Upper lobe of right lung (tissue), 1 donor: ENCODE measurements at regions not wholly inside any gene's neighbourhood (a gene's known extent, or its start where the extent isn't known, plus 50 kb on each side); places are given as distances from the start of the nearest gene placed in this dataset.

Experiments
- ATAC-seq: fragments of 200-7000 bp; cut with Tn5 transposase; one replicate; pipeline ENCODE4 v1.9.1; 2020; ENCODE audit warnings: mild to moderate bottlenecking, moderate library complexity
- DNase-seq: peaks from one replicate; pipeline ENCODE4 v3.0.0-alpha.2; 2020
- H3K27ac ChIP-seq: fragments of 200-600 bp; one replicate; pipeline ENCODE4 v1.8.0; 2022
- H3K27me3 ChIP-seq: fragments of 200-600 bp; one replicate; pipeline ENCODE4 v1.8.0; 2022; ENCODE audit warnings: mild to moderate bottlenecking
- H3K36me3 ChIP-seq: fragments of 200-600 bp; one replicate; pipeline ENCODE4 v1.8.0; 2022
- H3K4me1 ChIP-seq: fragments of 200-600 bp; one replicate; pipeline ENCODE4 v1.8.0; 2022
- H3K4me3 ChIP-seq: fragments of 200-600 bp; one replicate; pipeline ENCODE4 v1.8.0; 2022; ENCODE audit warnings: mild to moderate bottlenecking
- H3K9me3 ChIP-seq: fragments of 200-600 bp; one replicate; pipeline ENCODE4 v1.8.0; 2022
- intact Hi-C: fragments of 100-400 bp; cut with DNase I; formaldehyde crosslinking; loops from one replicate; pipeline ENCODE4 v1.11.0; 2022
- TF ChIP-seq, protein P1 (sequence below): fragments of 200-600 bp; IDR thresholded peaks from one replicate; pipeline ENCODE4 v1.8.0; 2022; ENCODE audit warnings: antibody characterized with exemption
- donor health status: DM: no; HTN: yes; CAD: no; lungs with severe emphysema.

DNA sequence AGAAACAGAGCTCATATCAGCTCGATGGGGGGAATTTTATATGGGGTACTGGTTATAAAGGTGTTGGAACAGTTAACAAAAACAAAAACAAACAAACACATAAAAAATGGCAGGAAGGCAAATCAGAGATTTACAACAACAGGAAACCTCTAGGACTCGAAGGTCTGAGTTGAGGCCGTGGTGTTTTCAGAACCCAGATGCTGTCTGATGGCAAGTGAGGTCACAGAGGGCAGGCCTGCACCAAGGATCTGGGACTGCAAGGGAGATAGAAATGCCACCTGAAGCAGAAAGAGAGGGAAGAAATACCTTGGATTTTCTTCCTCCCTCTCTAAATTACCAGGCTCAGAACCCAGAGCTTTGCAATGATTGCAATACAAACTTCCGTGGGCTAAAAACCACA lies 429.5 kb downstream of the ZNF521 start:
- Histone ChIP-seq H3K27ac (no peak overlapping the region), H3K4me1 (no peaks in the 10 kb centered on the region), H3K27me3 (no peaks in the 10 kb centered on the region), H3K36me3 (no peaks in the 10 kb centered on the region), H3K9me3 (no peaks in the 10 kb centered on the region), H3K4me3 (no peak overlapping the region)
- DNase-seq (no peak), ATAC-seq (no peak)
- TF ChIP-seq, protein P1, sequence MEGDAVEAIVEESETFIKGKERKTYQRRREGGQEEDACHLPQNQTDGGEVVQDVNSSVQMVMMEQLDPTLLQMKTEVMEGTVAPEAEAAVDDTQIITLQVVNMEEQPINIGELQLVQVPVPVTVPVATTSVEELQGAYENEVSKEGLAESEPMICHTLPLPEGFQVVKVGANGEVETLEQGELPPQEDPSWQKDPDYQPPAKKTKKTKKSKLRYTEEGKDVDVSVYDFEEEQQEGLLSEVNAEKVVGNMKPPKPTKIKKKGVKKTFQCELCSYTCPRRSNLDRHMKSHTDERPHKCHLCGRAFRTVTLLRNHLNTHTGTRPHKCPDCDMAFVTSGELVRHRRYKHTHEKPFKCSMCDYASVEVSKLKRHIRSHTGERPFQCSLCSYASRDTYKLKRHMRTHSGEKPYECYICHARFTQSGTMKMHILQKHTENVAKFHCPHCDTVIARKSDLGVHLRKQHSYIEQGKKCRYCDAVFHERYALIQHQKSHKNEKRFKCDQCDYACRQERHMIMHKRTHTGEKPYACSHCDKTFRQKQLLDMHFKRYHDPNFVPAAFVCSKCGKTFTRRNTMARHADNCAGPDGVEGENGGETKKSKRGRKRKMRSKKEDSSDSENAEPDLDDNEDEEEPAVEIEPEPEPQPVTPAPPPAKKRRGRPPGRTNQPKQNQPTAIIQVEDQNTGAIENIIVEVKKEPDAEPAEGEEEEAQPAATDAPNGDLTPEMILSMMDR, result no peak
- intact Hi-C loops, result no loop called here

DNA sequence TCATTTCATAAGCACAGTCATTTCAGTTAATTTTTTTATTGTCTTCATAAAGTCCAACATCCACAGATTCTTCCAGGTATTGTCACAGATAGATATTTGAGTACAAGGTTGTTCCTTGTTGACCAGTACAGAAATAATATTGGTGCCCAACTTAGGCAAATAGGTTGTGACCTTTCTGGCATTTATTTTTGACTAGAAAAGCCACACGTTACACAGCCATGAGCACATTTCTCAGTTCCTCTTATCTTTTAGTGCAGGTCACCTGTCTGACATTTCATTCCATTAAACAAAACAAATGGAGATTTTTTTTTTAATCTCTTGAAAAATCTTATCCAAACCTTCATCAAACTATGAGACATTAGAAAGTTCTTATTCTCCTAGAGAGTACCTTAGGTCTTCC lies 428.8 kb downstream of the ZNF521 start:
- DNase-seq, result no peak
- Histone ChIP-seq H3K4me3 (no peak overlapping the region), H3K9me3 (no peaks in the 10 kb centered on the region), H3K27ac (no peak overlapping the region), H3K27me3 (no peaks in the 10 kb centered on the region), H3K36me3 (no peaks in the 10 kb centered on the region), H3K4me1 (no peaks in the 10 kb centered on the region)
- no peak for ATAC-seq
- intact Hi-C loops, result no loop called here
- TF ChIP-seq, protein P1, result no peak

DNA sequence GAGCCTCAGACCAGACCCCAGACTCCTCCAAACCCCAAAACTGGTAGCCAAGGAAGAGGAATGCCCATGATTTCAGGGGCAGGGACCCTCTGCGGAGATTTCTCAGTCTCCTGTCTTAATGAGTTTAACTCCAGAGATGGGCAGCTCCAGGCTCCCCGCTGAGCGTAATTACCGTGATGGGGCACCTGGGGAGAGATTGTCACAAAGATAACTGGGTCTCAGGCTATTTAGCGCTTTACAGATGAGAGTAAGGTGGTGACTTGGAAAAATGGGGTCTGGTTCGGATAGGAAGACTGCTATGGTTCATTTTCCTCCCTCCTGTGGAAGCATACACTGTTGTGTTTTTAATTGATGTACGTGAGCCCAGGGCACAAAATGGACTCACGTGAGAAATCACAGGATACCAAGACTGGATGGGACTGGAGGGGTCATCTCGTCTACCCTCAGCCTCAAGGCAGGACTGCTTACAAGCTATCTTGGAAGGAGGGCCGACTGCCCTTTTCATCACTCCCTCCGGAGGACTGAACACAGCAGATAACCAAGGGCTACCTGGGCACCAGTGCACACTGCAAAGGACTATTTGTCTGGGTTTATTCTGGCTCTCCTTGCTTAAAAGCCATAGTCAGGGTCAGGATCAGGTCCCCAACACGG lies 427.8 kb downstream of the ZNF521 start:
- Histone ChIP-seq H3K9me3 (no peaks in the 10 kb centered on the region), H3K27ac (no peak overlapping the region), H3K36me3 (no peaks in the 10 kb centered on the region), H3K27me3 (no peaks in the 10 kb centered on the region), H3K4me1 (no peaks in the 10 kb centered on the region), H3K4me3 (no peak overlapping the region)
- intact Hi-C loops, result no loop called here
- TF ChIP-seq, protein P1, result no peak
- peak; percentile 19 for ATAC-seq
- DNase-seq, result no peak

DNA sequence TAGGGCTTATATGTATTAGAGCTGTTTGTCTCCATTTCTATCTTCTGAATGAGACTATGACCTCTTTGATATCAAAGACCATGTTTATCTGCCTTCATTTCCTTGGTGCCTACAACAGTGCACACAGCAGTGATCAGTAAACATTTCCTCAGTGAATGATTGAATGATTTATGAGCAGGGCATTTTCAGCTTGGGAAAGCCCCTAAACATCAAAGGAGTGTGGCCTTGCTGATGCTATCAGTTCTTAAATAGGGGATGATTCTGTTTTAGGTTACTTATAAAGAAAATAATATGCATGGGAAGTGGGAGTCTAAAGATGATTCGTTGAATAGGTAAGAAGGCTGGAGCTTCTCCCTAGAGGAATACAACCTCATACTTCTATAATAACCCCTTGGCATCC lies 425.3 kb downstream of the ZNF521 start:
- Histone ChIP-seq H3K4me1 (no peaks in the 10 kb centered on the region), H3K27me3 (no peaks in the 10 kb centered on the region), H3K4me3 (no peak overlapping the region), H3K36me3 (no peaks in the 10 kb centered on the region), H3K27ac (no peak overlapping the region), H3K9me3 (no peaks in the 10 kb centered on the region)
- intact Hi-C loops, result no loop called here
- ATAC-seq (no peak), DNase-seq (no peak)
- TF ChIP-seq, protein P1, result no peak

DNA sequence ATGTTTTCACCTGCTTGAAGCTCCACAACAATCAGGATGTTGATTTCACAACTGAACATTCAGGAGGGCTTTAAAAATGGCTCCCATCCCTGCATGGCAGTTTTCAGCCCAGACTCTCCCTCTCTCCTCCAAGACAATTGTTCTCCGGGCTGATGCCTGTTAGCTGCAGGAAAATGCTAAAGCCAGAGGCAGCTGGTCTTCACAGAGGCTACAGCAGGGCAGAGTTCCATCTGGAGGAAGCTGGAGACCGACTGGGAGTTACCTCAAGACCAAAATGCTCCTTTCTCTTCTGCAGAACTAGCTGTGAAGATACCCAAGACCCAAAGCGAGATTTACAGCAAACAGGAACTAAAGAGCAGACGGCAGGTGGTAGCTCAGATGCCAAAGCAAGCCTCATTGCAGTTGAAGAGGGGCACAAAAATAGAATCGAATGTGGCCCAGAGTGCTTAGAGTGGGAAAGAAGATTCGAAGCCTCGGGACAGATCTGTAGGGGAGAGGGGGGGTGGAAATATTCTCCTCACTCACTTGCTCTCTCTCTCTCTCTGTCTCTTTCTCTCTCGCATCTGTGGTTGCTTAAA lies 423.6 kb downstream of the ZNF521 start:
- Histone ChIP-seq H3K9me3 (no peaks in the 10 kb centered on the region), H3K27me3 (no peaks in the 10 kb centered on the region), H3K36me3 (no peaks in the 10 kb centered on the region), H3K4me1 (no peaks in the 10 kb centered on the region), H3K4me3 (no peak overlapping the region), H3K27ac (no peak overlapping the region)
- DNase-seq (no peak), ATAC-seq (no peak)
- TF ChIP-seq, protein P1, result no peak
- intact Hi-C loops, result no loop called here
